ENCODE measurements at regions not wholly inside any gene's neighbourhood (a gene's known extent, or its start where the extent isn't known, plus 50 kb on each side); places are given as distances from the start of the nearest gene placed in this dataset.

DNA sequence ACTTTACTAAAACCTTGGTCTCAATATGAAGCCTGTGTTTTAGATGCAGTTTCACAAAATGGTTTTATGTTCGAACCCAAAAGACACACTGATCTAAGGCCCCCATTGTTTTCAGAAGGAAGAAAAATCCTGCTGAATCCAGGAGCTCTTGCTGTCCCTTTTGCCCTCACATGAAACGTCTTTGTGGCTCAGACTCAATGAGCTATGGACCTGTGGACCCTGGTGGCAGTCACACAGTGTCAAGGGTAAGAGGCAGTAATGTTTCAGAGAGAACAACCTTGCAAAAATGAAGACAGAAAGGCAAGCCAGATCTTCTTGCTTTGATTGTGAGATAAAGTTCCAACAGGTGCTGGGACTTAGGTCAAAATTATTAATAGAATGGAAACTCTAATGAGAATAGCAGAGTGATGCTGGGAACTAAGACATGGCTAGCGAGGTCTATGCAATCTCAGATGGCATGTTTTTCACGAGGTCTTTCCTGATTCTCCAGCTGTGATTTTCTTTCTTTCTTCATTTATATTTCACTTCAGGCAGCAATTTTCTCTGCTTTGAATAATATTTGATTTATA is 164.9 kb upstream of the SLC38A2 start:
- no peak for TF ChIP-seq CTCF (optimal IDR thresholded peaks at IDR 0.05 in 1 of 3, IDR thresholded peaks at IDR 0.05 in 1 of 3, conservative IDR thresholded peaks at IDR 0.05 in 1 of 3; ENCODE audit: extremely low read depth in 1 of 3, insufficient read depth in 2 of 3, low read length in 3 of 3)
- no peak for TF ChIP-seq EZH2 (IDR thresholded peaks at IDR 0.05; ENCODE audit: low read length)

All from keratinocyte (primary cell).